OCI-LY7 (cell line): ENCODE measurements at regions not wholly inside any gene's neighbourhood (a gene's known extent, or its start where the extent isn't known, plus 50 kb on each side); places are given as distances from the start of the nearest gene placed in this dataset.

Experiments used
- BruUV-seq: library from RNA; stranded (reverse); fragments of 400-500 nt; replicated peaks from 2 replicates; lab custom pipeline; 2021; lab: Mats Ljungman, UMichigan
- CTCF ChIA-PET: fragments of 300-600 bp; sonication (Branson Sonifier 250); formaldehyde crosslinking; loops from one replicate; lab custom pipeline; 2022; ENCODE audit warnings: antibody characterized with exemption; ENCODE audit not compliant: unreplicated experiment; lab: Charles Lee
- POLR2A ChIA-PET: fragments of 300-600 bp; sonication (Branson Sonifier 250); formaldehyde crosslinking; loops from one replicate; lab custom pipeline; 2022; ENCODE audit warnings: antibody characterized with exemption; lab: Charles Lee
- DNase-seq: peaks from one replicate; pipeline ENCODE4 v3.0.0-alpha.2; 2015; ENCODE audit warnings: low spot score
- H2AFZ ChIP-seq: fragments of 200-600 bp; sonication (generic), shearing (Covaris generic); 2 replicates; pipeline ENCODE4 v1.6.1; 2014; ENCODE audit warnings: mild to moderate bottlenecking, antibody characterized with exemption, low read length, moderate library complexity
- H3K27ac ChIP-seq: fragments of 200-600 bp; sonication (generic); 2 replicates; pipeline ENCODE4 v1.5.1; 2014; ENCODE audit warnings: mixed run types, low read depth, mild to moderate bottlenecking, moderate library complexity, low read length, inconsistent platforms; ENCODE audit not compliant: poor library complexity, severe bottlenecking
- H3K36me3 ChIP-seq: fragments of 200-600 bp; sonication (generic); 2 replicates; pipeline ENCODE4 v1.6.1; 2014; ENCODE audit warnings: mild to moderate bottlenecking, antibody characterized with exemption, low read length, moderate library complexity, mixed read lengths; ENCODE audit not compliant: insufficient read depth
- H3K4me1 ChIP-seq: fragments of 200-600 bp; sonication (generic); 2 replicates; pipeline ENCODE4 v1.5.1; 2014; ENCODE audit warnings: mild to moderate bottlenecking, low read length; ENCODE audit not compliant: insufficient read depth, poor library complexity, severe bottlenecking
- H3K4me2 ChIP-seq: fragments of 200-600 bp; sonication (generic); 2 replicates; pipeline ENCODE4 v1.6.1; 2014; ENCODE audit warnings: mild to moderate bottlenecking, low read length
- H3K4me3 ChIP-seq: fragments of 200-600 bp; sonication (generic); 2 replicates; pipeline ENCODE4 v1.5.1; 2014; ENCODE audit warnings: mild to moderate bottlenecking, low read depth, low read length; ENCODE audit not compliant: poor library complexity, severe bottlenecking
- H3K79me2 ChIP-seq: fragments of 200-600 bp; sonication (generic); 2 replicates; pipeline ENCODE4 v1.6.1; 2016; ENCODE audit warnings: low read depth, mild to moderate bottlenecking, low read length, moderate library complexity, mixed read lengths; ENCODE audit not compliant: insufficient read depth
- H3K9me2 ChIP-seq: fragments of 200-600 bp; sonication (generic); 2 replicates; pipeline ENCODE4 v1.6.1; 2016; ENCODE audit warnings: mild to moderate bottlenecking, low read length, mixed read lengths; ENCODE audit not compliant: insufficient read depth
- H3K9me3 ChIP-seq: fragments of 200-600 bp; sonication (generic); 2 replicates; pipeline ENCODE4 v1.6.1; 2014; ENCODE audit warnings: mild to moderate bottlenecking, mixed run types, low read length, mixed read lengths
- H4K20me1 ChIP-seq: fragments of 200-600 bp; sonication (generic); 2 replicates; pipeline ENCODE4 v1.6.1; 2014; ENCODE audit warnings: mild to moderate bottlenecking, antibody characterized with exemption, low read length, moderate library complexity, mixed read lengths; ENCODE audit not compliant: insufficient read depth
- EZH2phosphoT487 ChIP-seq: fragments of 200-600 bp; sonication (generic); IDR thresholded peaks from 2 replicates; pipeline ENCODE4 v1.6.1; 2018; ENCODE audit warnings: low read depth, borderline replicate concordance, mild to moderate bottlenecking, mixed run types, antibody characterized with exemption, low read length, moderate library complexity, mixed read lengths
- intact Hi-C: fragments of 100-400 bp; cut with micrococcal nuclease; formaldehyde crosslinking; loops from one replicate; pipeline ENCODE4 v1.10.0; 2022; ENCODE audit not compliant: unreplicated experiment
- TF ChIP-seq, protein P1 (sequence below): fragments of 200-600 bp; sonication (generic); conservative IDR thresholded peaks from 2 replicates; pipeline ENCODE4 v1.5.1; 2014; ENCODE audit warnings: mild to moderate bottlenecking, antibody characterized with exemption, low read length, moderate library complexity, mixed read lengths

DNA sequence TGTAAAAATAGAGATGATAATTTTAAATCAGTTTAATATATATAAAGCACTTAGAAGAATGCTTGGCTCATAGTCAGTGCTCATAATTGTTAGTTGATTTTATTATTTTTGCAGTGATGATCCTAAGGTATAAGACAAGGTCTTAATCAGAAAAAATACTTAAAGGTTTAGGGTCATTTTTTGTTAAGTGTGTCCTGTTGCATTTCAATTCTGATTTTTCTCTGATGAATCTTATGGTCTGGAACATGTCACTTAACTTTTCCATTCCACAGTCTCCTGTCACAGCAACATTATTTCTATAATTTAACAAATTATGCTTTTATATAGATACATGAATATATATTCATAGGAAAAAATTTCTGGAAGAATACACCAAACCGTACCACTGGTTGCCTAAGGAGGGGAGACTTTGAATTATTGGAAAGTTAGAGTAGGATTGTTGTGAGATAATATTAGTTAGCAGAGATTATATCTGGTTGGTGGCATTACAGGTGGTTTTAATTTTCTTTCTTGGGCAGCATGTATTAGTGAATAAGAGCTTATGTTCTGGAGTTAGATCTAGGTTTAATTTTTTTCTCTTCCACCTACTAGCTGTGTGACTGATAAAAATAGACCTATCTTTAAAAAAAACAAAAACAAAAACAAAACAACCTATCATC lies 188.7 kb downstream of the TANC2 start:
- TF ChIP-seq, protein P1, sequence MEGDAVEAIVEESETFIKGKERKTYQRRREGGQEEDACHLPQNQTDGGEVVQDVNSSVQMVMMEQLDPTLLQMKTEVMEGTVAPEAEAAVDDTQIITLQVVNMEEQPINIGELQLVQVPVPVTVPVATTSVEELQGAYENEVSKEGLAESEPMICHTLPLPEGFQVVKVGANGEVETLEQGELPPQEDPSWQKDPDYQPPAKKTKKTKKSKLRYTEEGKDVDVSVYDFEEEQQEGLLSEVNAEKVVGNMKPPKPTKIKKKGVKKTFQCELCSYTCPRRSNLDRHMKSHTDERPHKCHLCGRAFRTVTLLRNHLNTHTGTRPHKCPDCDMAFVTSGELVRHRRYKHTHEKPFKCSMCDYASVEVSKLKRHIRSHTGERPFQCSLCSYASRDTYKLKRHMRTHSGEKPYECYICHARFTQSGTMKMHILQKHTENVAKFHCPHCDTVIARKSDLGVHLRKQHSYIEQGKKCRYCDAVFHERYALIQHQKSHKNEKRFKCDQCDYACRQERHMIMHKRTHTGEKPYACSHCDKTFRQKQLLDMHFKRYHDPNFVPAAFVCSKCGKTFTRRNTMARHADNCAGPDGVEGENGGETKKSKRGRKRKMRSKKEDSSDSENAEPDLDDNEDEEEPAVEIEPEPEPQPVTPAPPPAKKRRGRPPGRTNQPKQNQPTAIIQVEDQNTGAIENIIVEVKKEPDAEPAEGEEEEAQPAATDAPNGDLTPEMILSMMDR, result no peak
- TF ChIP-seq EZH2phosphoT487, result no peak
- Histone ChIP-seq H3K9me3 (no peaks in the 10 kb centered on the region), H3K36me3 (no peaks in the 10 kb centered on the region), H2AFZ (no peak overlapping the region), H3K4me3 (no peak overlapping the region), H3K79me2 (no peaks in the 10 kb centered on the region), H3K9me2 (no peaks in the 10 kb centered on the region), H3K4me1 (no peaks in the 10 kb centered on the region), H4K20me1 (no peaks in the 10 kb centered on the region), H3K4me2 (no peak overlapping the region), H3K27ac (no peak overlapping the region)
- intact Hi-C loops, result no loop called here
- ChIA-PET CTCF (no interaction called here), POLR2A (no interaction called here)
- no TSS peak for BruUV-seq
- DNase-seq, result no peak

DNA sequence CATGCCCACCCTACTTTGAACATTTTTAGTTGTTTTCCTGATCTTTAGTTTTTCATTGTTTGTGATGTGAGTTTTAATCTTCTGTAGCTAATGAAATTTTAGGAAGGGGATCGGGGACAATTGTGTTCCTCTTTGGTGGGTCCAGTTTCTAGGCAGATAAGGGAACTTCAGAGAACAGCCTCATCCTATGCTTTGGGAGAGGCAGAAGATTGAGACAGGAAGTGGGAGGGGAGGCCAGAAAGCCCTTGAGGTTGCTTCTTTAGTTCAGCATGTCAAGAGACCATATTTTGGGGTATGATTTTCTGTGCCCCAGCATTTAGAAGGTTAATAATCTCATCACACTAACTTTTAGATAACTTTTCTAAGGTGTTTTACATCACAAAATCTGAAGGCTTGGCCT lies 191.0 kb downstream of the TANC2 start:
- Histone ChIP-seq H3K36me3 (no peaks in the 10 kb centered on the region), H3K79me2 (no peaks in the 10 kb centered on the region), H3K4me2 (no peak overlapping the region), H4K20me1 (no peaks in the 10 kb centered on the region), H3K4me3 (no peak overlapping the region), H3K4me1 (no peaks in the 10 kb centered on the region), H3K9me3 (no peaks in the 10 kb centered on the region), H2AFZ (no peak overlapping the region), H3K27ac (no peak overlapping the region), H3K9me2 (no peaks in the 10 kb centered on the region)
- POLR2A ChIA-PET, result no interaction called here
- no peak for DNase-seq
- no TSS peak for BruUV-seq
- intact Hi-C loops, result no loop called here
- CTCF ChIA-PET, result no interaction called here
- TF ChIP-seq, protein P1, result no peak
- TF ChIP-seq EZH2phosphoT487, result no peak

DNA sequence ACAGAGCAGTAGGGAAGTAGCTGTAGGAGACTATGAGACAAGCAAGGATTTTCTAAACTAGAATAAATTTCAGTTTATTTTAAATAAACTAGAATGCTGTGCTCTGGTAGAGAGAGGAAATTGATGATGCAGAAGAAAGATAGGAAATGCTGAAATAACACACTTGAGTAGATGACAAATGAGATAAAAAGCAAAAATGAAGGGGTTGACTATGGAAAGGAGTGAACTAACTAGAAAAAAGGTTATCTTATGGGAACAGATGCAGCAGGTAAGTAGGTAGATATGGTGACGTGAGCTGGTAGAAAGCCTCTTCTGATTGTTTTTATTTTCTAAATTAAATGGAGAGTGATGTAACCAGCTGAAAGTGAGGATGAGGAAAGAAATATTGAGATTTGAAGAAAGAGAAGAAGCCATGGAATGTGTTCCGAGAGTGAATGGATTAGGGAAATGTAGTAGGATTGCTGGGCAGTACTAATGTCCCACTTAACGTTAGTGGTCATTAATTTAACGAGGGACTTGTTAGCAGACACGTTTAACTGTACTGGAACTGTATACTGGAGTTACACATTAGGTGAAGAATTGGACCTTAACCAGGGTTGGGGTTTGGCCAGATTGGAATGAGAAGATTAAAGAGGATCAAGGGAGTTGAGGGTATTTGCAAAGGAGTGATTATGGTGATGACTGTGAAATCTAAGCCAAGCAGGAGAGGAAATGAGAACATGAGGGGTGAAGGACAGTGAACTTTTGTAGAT lies 196.5 kb downstream of the TANC2 start:
- H3K27ac ChIP-seq, result no peak overlapping the region
- H3K4me1 ChIP-seq, result no peaks in the 10 kb centered on the region
- H3K9me3 ChIP-seq, result no peaks in the 10 kb centered on the region
- POLR2A ChIA-PET, result interaction anchor here (0.7 kb wide), 1 partner anchor 47 kb away, joined by 3 read pairs; no protein-coding TSS in a partner anchor
- intact Hi-C loops, result no loop called here
- H3K4me3 ChIP-seq, result no peak overlapping the region
- no peak for DNase-seq
- no peak overlapping the region for H3K4me2 ChIP-seq
- CTCF ChIA-PET, result no interaction called here
- BruUV-seq, result no TSS peak
- TF ChIP-seq, protein P1, result no peak
- TF ChIP-seq EZH2phosphoT487, result no peak
- H3K9me2 ChIP-seq, result no peaks in the 10 kb centered on the region
- H2AFZ ChIP-seq, result no peak overlapping the region
- H4K20me1 ChIP-seq, result no peaks in the 10 kb centered on the region
- no peaks in the 10 kb centered on the region for H3K79me2 ChIP-seq
- no peaks in the 10 kb centered on the region for H3K36me3 ChIP-seq
